ENCODE measurements at regions not wholly inside any gene's neighbourhood (a gene's known extent, or its start where the extent isn't known, plus 50 kb on each side); places are given as distances from the start of the nearest gene placed in this dataset.

GRCh38 chr2:180699657-180700361, 280.6 kb upstream of the UBE2E3 start:
- no peaks in the 10 kb centered on the region for H4K20me1 ChIP-seq (ENCODE audit: insufficient read depth)
- no peaks in the 10 kb centered on the region for H3K27me3 ChIP-seq (ENCODE audit: insufficient read depth)
- WGBS (ENCODE audit: low lambda C conversion rate), result 82% methylated on average over 2 of the region's 4 CpGs
- H3K36me3 ChIP-seq (replicated peaks in 1 of 2; ENCODE audit: control insufficient read depth in 1 of 2, insufficient read depth in 2 of 2, low read length in 1 of 2), result no peaks in the 10 kb centered on the region
- H3K4me1 ChIP-seq (ENCODE audit: control insufficient read depth in 1 of 2, insufficient read depth in 2 of 2, low read depth in 1 of 2, low read length in 1 of 2), result no peaks in the 10 kb centered on the region; a peak in 1 of 4 replicates
- no peak overlapping the region for H3K4me3 ChIP-seq (ENCODE audit: low read depth in 2 of 2, low read length in 1 of 2)
- no peaks in the 10 kb centered on the region for H3K9me2 ChIP-seq
- H3K4me2 ChIP-seq, result no peak overlapping the region
- ChIA-PET CTCF (no interaction called here), POLR2A (no interaction called here)
- H3K9ac ChIP-seq, result no peak overlapping the region
- no peaks in the 10 kb centered on the region for H3K9me3 ChIP-seq
- TF ChIP-seq, protein P1, sequence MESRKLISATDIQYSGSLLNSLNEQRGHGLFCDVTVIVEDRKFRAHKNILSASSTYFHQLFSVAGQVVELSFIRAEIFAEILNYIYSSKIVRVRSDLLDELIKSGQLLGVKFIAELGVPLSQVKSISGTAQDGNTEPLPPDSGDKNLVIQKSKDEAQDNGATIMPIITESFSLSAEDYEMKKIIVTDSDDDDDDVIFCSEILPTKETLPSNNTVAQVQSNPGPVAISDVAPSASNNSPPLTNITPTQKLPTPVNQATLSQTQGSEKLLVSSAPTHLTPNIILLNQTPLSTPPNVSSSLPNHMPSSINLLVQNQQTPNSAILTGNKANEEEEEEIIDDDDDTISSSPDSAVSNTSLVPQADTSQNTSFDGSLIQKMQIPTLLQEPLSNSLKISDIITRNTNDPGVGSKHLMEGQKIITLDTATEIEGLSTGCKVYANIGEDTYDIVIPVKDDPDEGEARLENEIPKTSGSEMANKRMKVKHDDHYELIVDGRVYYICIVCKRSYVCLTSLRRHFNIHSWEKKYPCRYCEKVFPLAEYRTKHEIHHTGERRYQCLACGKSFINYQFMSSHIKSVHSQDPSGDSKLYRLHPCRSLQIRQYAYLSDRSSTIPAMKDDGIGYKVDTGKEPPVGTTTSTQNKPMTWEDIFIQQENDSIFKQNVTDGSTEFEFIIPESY (IDR thresholded peaks at IDR 0.05; ENCODE audit: borderline replicate concordance, low read depth), result no peak
- TF ChIP-seq POLR2AphosphoS5 (IDR thresholded peaks at IDR 0.05; ENCODE audit: low read depth, low read length) (no peak), TCF12 (IDR thresholded peaks at IDR 0.05) (no peak), GABPA (IDR thresholded peaks at IDR 0.05; ENCODE audit: low read depth) (no peak), SIN3A (IDR thresholded peaks at IDR 0.05; ENCODE audit: borderline replicate concordance, low read depth, low read length) (no peak), NFIC (IDR thresholded peaks at IDR 0.05; ENCODE audit: borderline replicate concordance) (no peak), USF1 (IDR thresholded peaks at IDR 0.05; ENCODE audit: borderline replicate concordance, low read depth) (no peak), EP300 (IDR thresholded peaks at IDR 0.05; ENCODE audit: borderline replicate concordance in 1 of 2, low read depth in 1 of 2, low read length in 1 of 2) (no peak), CHD2 (IDR thresholded peaks at IDR 0.05; ENCODE audit: low read length, partially characterized antibody) (no peak), CTCF (IDR thresholded peaks at IDR 0.05) (no peak), RFX5 (IDR thresholded peaks at IDR 0.05; ENCODE audit: low read length) (no peak), FOXJ3 (CRISPR knock-in tag; IDR thresholded peaks at IDR 0.05) (no peak), TAF1 (IDR thresholded peaks at IDR 0.05; ENCODE audit: borderline replicate concordance, low read depth, low read length) (no peak), RCOR1 (IDR thresholded peaks at IDR 0.05; ENCODE audit: low read length) (no peak), NRF1 (IDR thresholded peaks at IDR 0.05; ENCODE audit: low read depth, low read length) (no peak), SMC3 (IDR thresholded peaks at IDR 0.05; ENCODE audit: low read depth, low read length) (no peak), ELF1 (IDR thresholded peaks at IDR 0.05) (no peak)
- TF ChIP-seq, protein P2, sequence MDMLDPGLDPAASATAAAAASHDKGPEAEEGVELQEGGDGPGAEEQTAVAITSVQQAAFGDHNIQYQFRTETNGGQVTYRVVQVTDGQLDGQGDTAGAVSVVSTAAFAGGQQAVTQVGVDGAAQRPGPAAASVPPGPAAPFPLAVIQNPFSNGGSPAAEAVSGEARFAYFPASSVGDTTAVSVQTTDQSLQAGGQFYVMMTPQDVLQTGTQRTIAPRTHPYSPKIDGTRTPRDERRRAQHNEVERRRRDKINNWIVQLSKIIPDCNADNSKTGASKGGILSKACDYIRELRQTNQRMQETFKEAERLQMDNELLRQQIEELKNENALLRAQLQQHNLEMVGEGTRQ (IDR thresholded peaks at IDR 0.05; ENCODE audit: borderline replicate concordance, low read depth, low read length), result no peak
- TF ChIP-seq, protein P3, sequence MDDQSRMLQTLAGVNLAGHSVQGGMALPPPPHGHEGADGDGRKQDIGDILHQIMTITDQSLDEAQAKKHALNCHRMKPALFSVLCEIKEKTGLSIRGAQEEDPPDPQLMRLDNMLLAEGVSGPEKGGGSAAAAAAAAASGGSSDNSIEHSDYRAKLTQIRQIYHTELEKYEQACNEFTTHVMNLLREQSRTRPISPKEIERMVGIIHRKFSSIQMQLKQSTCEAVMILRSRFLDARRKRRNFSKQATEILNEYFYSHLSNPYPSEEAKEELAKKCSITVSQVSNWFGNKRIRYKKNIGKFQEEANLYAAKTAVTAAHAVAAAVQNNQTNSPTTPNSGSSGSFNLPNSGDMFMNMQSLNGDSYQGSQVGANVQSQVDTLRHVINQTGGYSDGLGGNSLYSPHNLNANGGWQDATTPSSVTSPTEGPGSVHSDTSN (IDR thresholded peaks at IDR 0.05), result no peak
- TF ChIP-seq, protein P4, sequence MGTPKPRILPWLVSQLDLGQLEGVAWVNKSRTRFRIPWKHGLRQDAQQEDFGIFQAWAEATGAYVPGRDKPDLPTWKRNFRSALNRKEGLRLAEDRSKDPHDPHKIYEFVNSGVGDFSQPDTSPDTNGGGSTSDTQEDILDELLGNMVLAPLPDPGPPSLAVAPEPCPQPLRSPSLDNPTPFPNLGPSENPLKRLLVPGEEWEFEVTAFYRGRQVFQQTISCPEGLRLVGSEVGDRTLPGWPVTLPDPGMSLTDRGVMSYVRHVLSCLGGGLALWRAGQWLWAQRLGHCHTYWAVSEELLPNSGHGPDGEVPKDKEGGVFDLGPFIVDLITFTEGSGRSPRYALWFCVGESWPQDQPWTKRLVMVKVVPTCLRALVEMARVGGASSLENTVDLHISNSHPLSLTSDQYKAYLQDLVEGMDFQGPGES (IDR thresholded peaks at IDR 0.05; ENCODE audit: low read depth, low read length), result no peak
- no peaks in the 10 kb centered on the region for H3K79me2 ChIP-seq (ENCODE audit: insufficient read depth)
- no peak overlapping the region for H2AFZ ChIP-seq (ENCODE audit: low read depth)
- no peak for DNase-seq
- no peaks in the 10 kb centered on the region for H3F3A ChIP-seq (replicated peaks; ENCODE audit: insufficient read depth)
- H3K27ac ChIP-seq (ENCODE audit: low read depth in 2 of 2, low read length in 1 of 2), result no peak overlapping the region

Data from SK-N-SH (cell line).